ENCODE measurements at regions not wholly inside any gene's neighbourhood (a gene's known extent, or its start where the extent isn't known, plus 50 kb on each side); places are given as distances from the start of the nearest gene placed in this dataset.

GRCh38 chr10:47179291-47179647, 120.7 kb upstream of the GDF10 start:
- Histone ChIP-seq H3K4me3 (no peak overlapping the region), H3K27me3 (replicated peaks in 1 of 7) (no peaks in the 10 kb centered on the region), H3K27ac (no peak overlapping the region), H3K9me3 (no peaks in the 10 kb centered on the region), H3K4me1 (no peaks in the 10 kb centered on the region), H3K36me3 (no peaks in the 10 kb centered on the region)
- DNase-seq, result no peak
- WGBS, 5 donors, result 79 to 88% (median 85%) methylated on average over 1 of the region's 1 CpG
- no peak for TF ChIP-seq CTCF (IDR thresholded peaks at IDR 0.05 in 8 of 11, conservative IDR thresholded peaks at IDR 0.05 in 3 of 11)
- TF ChIP-seq POLR2A (IDR thresholded peaks at IDR 0.05), result no peak
- no peak for TF ChIP-seq POLR2AphosphoS5 (IDR thresholded peaks at IDR 0.05)
- intact Hi-C loops (cut with DNase I; ENCODE audit: low total_unique reads), result no loop called here

GRCh38 chr10:47181052-47181849, 118.7 kb upstream of the GDF10 start:
- Histone ChIP-seq H3K36me3 (no peaks in the 10 kb centered on the region), H3K27me3 (replicated peaks in 1 of 7) (no peaks in the 10 kb centered on the region), H3K27ac (no peak overlapping the region), H3K9me3 (no peaks in the 10 kb centered on the region), H3K4me3 (no peak overlapping the region), H3K4me1 (no peaks in the 10 kb centered on the region)
- intact Hi-C loops (cut with DNase I; ENCODE audit: low total_unique reads), result no loop called here
- 88 to 92% (median 91%) methylated on average over 19 of the region's 19 CpGs for WGBS, 5 donors
- DNase-seq, result peak; percentile 71
- TF ChIP-seq POLR2A (IDR thresholded peaks at IDR 0.05) (no peak), CTCF (IDR thresholded peaks at IDR 0.05 in 8 of 11, conservative IDR thresholded peaks at IDR 0.05 in 3 of 11) (no peak), POLR2AphosphoS5 (IDR thresholded peaks at IDR 0.05) (no peak)

- Histone ChIP-seq H3K9me3 (no peaks in the 10 kb centered on the region), H3K27ac (no peak overlapping the region), H3K4me3 (no peak overlapping the region), H3K4me1 (no peaks in the 10 kb centered on the region), H3K27me3 (replicated peaks in 1 of 7) (no peaks in the 10 kb centered on the region), H3K36me3 (no peaks in the 10 kb centered on the region)
- DNase-seq, result peak; percentile 51
- TF ChIP-seq POLR2A (IDR thresholded peaks at IDR 0.05), result no peak
- no peak for TF ChIP-seq CTCF (IDR thresholded peaks at IDR 0.05 in 8 of 11, conservative IDR thresholded peaks at IDR 0.05 in 3 of 11)
- no peak for TF ChIP-seq POLR2AphosphoS5 (IDR thresholded peaks at IDR 0.05)
- whole genome bisulfite sequencing, 5 donors, result 78 to 96% (median 86%) methylated on average over 11 of the region's 11 CpGs
- intact Hi-C loops (cut with DNase I; ENCODE audit: low total_unique reads), result no loop called here
Measured at GRCh38 chr10:47182934-47183703, 116.9 kb upstream of the GDF10 start.

DNA sequence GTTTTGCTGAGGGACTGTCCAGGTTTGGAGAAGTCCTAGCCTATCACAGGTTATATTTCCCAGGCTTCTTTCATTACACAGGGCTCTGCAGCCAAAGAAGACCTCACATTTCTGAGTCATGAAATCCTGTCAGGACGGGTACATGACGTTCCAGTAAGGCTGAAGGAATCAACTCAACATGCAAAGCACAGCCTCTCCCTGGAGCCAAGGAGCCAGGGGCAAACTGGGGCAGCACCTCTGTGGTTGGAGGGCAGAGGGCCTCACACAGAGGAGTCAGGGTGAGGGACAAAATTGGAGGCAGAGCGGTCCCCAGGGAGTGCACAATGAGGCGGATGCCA, 116.3 kb upstream of the GDF10 start:
- no peak overlapping the region for H3K27ac ChIP-seq
- no peak for DNase-seq
- H3K9me3 ChIP-seq, result no peaks in the 10 kb centered on the region
- no peak overlapping the region for H3K4me3 ChIP-seq
- H3K36me3 ChIP-seq, result no peaks in the 10 kb centered on the region
- no peaks in the 10 kb centered on the region for H3K4me1 ChIP-seq
- WGBS, 5 donors, result 74 to 98% (median 86%) methylated on average over 4 of the region's 4 CpGs
- TF ChIP-seq CTCF (IDR thresholded peaks at IDR 0.05 in 8 of 11, conservative IDR thresholded peaks at IDR 0.05 in 3 of 11) (no peak), POLR2A (IDR thresholded peaks at IDR 0.05) (no peak), POLR2AphosphoS5 (IDR thresholded peaks at IDR 0.05) (no peak)
- intact Hi-C loops (cut with DNase I; ENCODE audit: low total_unique reads), result no loop called here
- no peaks in the 10 kb centered on the region for H3K27me3 ChIP-seq (replicated peaks in 1 of 7)

Measured in spleen (tissue), 11 donors.